Spleen (tissue), 7 donors: ENCODE measurements at regions not wholly inside any gene's neighbourhood (a gene's known extent, or its start where the extent isn't known, plus 50 kb on each side); places are given as distances from the start of the nearest gene placed in this dataset.

Source experiments
- CTCF ChIP-seq, 11 experiments: fragments of 200-600 bp in 7 of 11; fragments of 450-650 bp in 4 of 11; sonication (generic) in 4 of 11; IDR thresholded peaks in 8 of 11; conservative IDR thresholded peaks in 3 of 11; 1 replicate in 7 of 11; 2 replicates in 4 of 11; pipeline versions ENCODE4 v1.4.0 to v1.8.0; 2016 to 2021; ENCODE audit warnings: antibody characterized with exemption in 11 of 11, inconsistent platforms in 4 of 11, mild to moderate bottlenecking in 1 of 11
- POLR2A ChIP-seq, 3 donors: fragments of 450-650 bp; IDR thresholded peaks; one replicate each; pipeline ENCODE4 v1.5.1; 2017; ENCODE audit warnings: antibody characterized with exemption in 3 of 3, mild to moderate bottlenecking in 1 of 3
- donor health status: DM: no; HTN: no; CAD: no; lungs with moderate emphysema.
- donor health status: DM: no; HTN: no; CAD: no.
- donor health status: DM: no; HTN: no; CAD: no.

- no peak for TF ChIP-seq CTCF (IDR thresholded peaks at IDR 0.05 in 8 of 11, conservative IDR thresholded peaks at IDR 0.05 in 3 of 11)
- no peak for TF ChIP-seq POLR2A (IDR thresholded peaks at IDR 0.05)
Measured at GRCh38 chr7:25356534-25357151, 128.4 kb upstream of the NPVF start.
